HEK293T (cell line): ENCODE measurements at regions not wholly inside any gene's neighbourhood (a gene's known extent, or its start where the extent isn't known, plus 50 kb on each side); places are given as distances from the start of the nearest gene placed in this dataset.

Source experiments
- BHLHE40 ChIP-seq: fragments of 450-650 bp; IDR thresholded peaks from 2 replicates; pipeline ENCODE4 v1.6.1; 2016; ENCODE audit warnings: mild to moderate bottlenecking, moderate library complexity, borderline replicate concordance
- ELF4 ChIP-seq: fragments of 450-650 bp; IDR thresholded peaks from 2 replicates; pipeline ENCODE4 v1.6.1; 2017; ENCODE audit warnings: antibody characterized with exemption
- FOXA1 ChIP-seq: fragments of 450-650 bp; IDR thresholded peaks from 2 replicates; pipeline ENCODE4 v1.6.1; 2016; ENCODE audit warnings: mild to moderate bottlenecking
- FOXM1 ChIP-seq: fragments of 450-650 bp; IDR thresholded peaks from 2 replicates; pipeline ENCODE4 v1.6.1; 2017; ENCODE audit warnings: mild to moderate bottlenecking, borderline replicate concordance
- NFRKB ChIP-seq: fragments of 450-650 bp; IDR thresholded peaks from 2 replicates; pipeline ENCODE4 v1.6.1; 2016; ENCODE audit warnings: mild to moderate bottlenecking, moderate library complexity
- SP1 ChIP-seq: fragments of 450-650 bp; IDR thresholded peaks from 2 replicates; pipeline ENCODE4 v1.6.1; 2017
- SUZ12 ChIP-seq: fragments of 450-650 bp; IDR thresholded peaks from 2 replicates; pipeline ENCODE4 v1.6.1; 2016; ENCODE audit warnings: mild to moderate bottlenecking
- TARDBP ChIP-seq: fragments of 450-650 bp; IDR thresholded peaks from 2 replicates; pipeline ENCODE4 v1.6.1; 2016
- ZNF384 ChIP-seq: fragments of 450-650 bp; IDR thresholded peaks from 2 replicates; pipeline ENCODE4 v1.6.1; 2016
- TF ChIP-seq, protein P1 (sequence below): fragments of 450-650 bp; IDR thresholded peaks from 2 replicates; pipeline ENCODE4 v1.6.1; 2016

DNA sequence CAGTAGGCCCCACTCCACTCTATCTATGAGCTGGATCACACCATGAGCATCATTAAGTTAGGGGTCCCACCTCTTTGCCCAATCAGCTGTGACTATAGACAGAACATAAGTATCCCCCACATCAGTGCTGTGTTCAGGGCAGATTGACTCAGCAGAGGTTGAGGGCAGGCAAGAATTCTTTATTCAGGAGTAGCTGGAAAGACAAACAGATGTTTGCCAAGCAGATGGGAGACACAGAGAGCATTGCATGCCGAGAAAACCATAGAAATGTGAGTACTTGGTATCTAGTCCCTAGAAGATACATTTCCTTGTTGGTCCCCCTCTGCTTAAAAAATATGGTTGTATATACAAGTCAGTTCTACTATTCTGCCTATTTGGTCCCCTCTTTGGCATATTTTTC, 440.8 kb downstream of the RAP2B start:
- TF ChIP-seq ZNF384 (no peak), SP1 (no peak), SUZ12 (no peak), BHLHE40 (no peak), ELF4 (no peak), TARDBP (no peak), FOXM1 (no peak), NFRKB (no peak), FOXA1 (no peak)
- TF ChIP-seq, protein P1, sequence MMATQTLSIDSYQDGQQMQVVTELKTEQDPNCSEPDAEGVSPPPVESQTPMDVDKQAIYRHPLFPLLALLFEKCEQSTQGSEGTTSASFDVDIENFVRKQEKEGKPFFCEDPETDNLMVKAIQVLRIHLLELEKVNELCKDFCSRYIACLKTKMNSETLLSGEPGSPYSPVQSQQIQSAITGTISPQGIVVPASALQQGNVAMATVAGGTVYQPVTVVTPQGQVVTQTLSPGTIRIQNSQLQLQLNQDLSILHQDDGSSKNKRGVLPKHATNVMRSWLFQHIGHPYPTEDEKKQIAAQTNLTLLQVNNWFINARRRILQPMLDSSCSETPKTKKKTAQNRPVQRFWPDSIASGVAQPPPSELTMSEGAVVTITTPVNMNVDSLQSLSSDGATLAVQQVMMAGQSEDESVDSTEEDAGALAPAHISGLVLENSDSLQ, result no peak
